ENCODE measurements at regions not wholly inside any gene's neighbourhood (a gene's known extent, or its start where the extent isn't known, plus 50 kb on each side); places are given as distances from the start of the nearest gene placed in this dataset.

DNA sequence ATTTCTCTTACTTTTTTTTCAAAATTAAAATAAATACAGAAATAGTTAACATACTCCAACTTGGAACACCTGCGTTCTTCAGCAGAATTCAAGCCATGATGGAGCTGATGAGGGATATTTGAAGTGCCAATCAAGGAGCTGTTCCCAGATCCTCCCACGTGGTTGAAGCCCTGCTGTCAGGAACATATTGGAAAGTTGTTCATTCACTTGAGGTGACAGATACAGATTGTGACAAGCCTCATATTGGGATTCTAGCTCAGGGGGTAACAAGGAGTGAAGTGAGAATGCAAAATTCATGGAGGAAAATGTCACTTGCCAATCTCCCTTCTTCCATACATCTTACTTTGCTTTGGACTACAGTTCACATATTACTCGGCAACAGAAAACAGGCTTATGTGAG lies 2670.8 kb downstream of the PCDH7 start:
- no peak overlapping the region for H3K56ac ChIP-seq (ENCODE audit: insufficient read length, low read depth, low read length)
- no peak overlapping the region for H3T11ph ChIP-seq (ENCODE audit: low read length)
- H3K9ac ChIP-seq (ENCODE audit: extremely low read depth, insufficient read length, low read length) = no peak overlapping the region
- no peak overlapping the region for H2BK15ac ChIP-seq (ENCODE audit: low read depth, low read length)
- no peak overlapping the region for H2AK5ac ChIP-seq (ENCODE audit: insufficient read length, low read length)
- no peaks in the 10 kb centered on the region for H3K9me3 Mint-ChIP-seq
- no peaks in the 10 kb centered on the region for H3K27me3 Mint-ChIP-seq (ENCODE audit: low read depth)
- H3K27me3 ChIP-seq (ENCODE audit: insufficient read depth, low read length) = no peaks in the 10 kb centered on the region
- H3K14ac ChIP-seq (ENCODE audit: insufficient read depth, low read length) = no peak overlapping the region
- H4K5ac ChIP-seq (ENCODE audit: insufficient read length, low read depth, low read length) = no peak overlapping the region
- H2AFZ ChIP-seq (ENCODE audit: low read length) = no peak overlapping the region
- no peaks in the 10 kb centered on the region for H3K23me2 ChIP-seq (ENCODE audit: insufficient read length, low read depth, low read length, poor library complexity, severe bottlenecking)
- DNase-seq = no peak
- H3K27ac ChIP-seq (ENCODE audit: insufficient read length, low read depth, low read length) = no peak overlapping the region
- H3K4me1 ChIP-seq (ENCODE audit: insufficient read depth, low read length) = no peaks in the 10 kb centered on the region
- no peak overlapping the region for H4K8ac ChIP-seq (replicated peaks; ENCODE audit: insufficient read length, low read depth, low read length)
- no peaks in the 10 kb centered on the region for H3K79me1 ChIP-seq (ENCODE audit: insufficient read depth, low read depth, low read length, poor library complexity, severe bottlenecking)
- H3K4ac ChIP-seq (ENCODE audit: low read depth, low read length) = no peak overlapping the region
- H3K27ac Mint-ChIP-seq = no peak overlapping the region
- no CpG with 5 or more reads among the region's 3 CpGs for WGBS (ENCODE audit: extremely low coverage, insufficient read length, low lambda C conversion rate)
- no peak overlapping the region for H3K23ac ChIP-seq (ENCODE audit: insufficient read length, low read depth, low read length)
- H2BK20ac ChIP-seq (ENCODE audit: low read depth, low read length, poor library complexity, severe bottlenecking) = no peak overlapping the region
- no peak overlapping the region for H2BK120ac ChIP-seq (ENCODE audit: low read depth, low read length, poor library complexity, severe bottlenecking)
- no peak overlapping the region for H4K91ac ChIP-seq (ENCODE audit: insufficient read length, low read depth, low read length)
- H2BK12ac ChIP-seq (ENCODE audit: insufficient read length, low read depth, low read length) = no peak overlapping the region
- H3K4me1 Mint-ChIP-seq = no peaks in the 10 kb centered on the region
- H3K18ac ChIP-seq (ENCODE audit: insufficient read length, low read depth, low read length) = no peak overlapping the region
- TF ChIP-seq, protein P1, sequence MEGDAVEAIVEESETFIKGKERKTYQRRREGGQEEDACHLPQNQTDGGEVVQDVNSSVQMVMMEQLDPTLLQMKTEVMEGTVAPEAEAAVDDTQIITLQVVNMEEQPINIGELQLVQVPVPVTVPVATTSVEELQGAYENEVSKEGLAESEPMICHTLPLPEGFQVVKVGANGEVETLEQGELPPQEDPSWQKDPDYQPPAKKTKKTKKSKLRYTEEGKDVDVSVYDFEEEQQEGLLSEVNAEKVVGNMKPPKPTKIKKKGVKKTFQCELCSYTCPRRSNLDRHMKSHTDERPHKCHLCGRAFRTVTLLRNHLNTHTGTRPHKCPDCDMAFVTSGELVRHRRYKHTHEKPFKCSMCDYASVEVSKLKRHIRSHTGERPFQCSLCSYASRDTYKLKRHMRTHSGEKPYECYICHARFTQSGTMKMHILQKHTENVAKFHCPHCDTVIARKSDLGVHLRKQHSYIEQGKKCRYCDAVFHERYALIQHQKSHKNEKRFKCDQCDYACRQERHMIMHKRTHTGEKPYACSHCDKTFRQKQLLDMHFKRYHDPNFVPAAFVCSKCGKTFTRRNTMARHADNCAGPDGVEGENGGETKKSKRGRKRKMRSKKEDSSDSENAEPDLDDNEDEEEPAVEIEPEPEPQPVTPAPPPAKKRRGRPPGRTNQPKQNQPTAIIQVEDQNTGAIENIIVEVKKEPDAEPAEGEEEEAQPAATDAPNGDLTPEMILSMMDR (conservative IDR thresholded peaks at IDR 0.05) = no peak
- no peaks in the 10 kb centered on the region for H3K79me2 ChIP-seq (ENCODE audit: insufficient read depth, low read length)
- H3K4me2 ChIP-seq (ENCODE audit: insufficient read depth, insufficient read length, low read length) = no peak overlapping the region
- H3K36me3 Mint-ChIP-seq (ENCODE audit: insufficient read depth in 1 of 3, low read depth in 3 of 3) = no peaks in the 10 kb centered on the region; a peak in 1 of 7 replicates
- no peaks in the 10 kb centered on the region for H3K9me3 ChIP-seq (ENCODE audit: control insufficient read depth, low read depth, low read length)
- H2BK5ac ChIP-seq (ENCODE audit: insufficient read length, low read length) = no peak overlapping the region
- H3K4me3 Mint-ChIP-seq = no peak overlapping the region
- no peaks in the 10 kb centered on the region for H4K20me1 ChIP-seq (ENCODE audit: control insufficient read depth, insufficient read depth, insufficient read length)

Measured in H9 (cell line).